ENCODE measurements at regions not wholly inside any gene's neighbourhood (a gene's known extent, or its start where the extent isn't known, plus 50 kb on each side); places are given as distances from the start of the nearest gene placed in this dataset.
A peak's percentile ranks its signal among the peaks of the same experiment; 100 is the strongest.
"Not testable (repeated sequence)": the region's sequence is repeated elsewhere in the genome, so short reads cannot be mapped to it uniquely, and the experiment has no call there.

- DNase-seq: peak; percentile 77 to 88
Measured at GRCh38 chrX:155819966-155820491, 61.1 kb upstream of the VAMP7 start.

GRCh38 chrX:155819525-155819924 lies 61.6 kb upstream of the VAMP7 start:
- DNase-seq: no peak

GRCh38 chrX:155814391-155814790 lies 66.8 kb upstream of the VAMP7 start:
- DNase-seq: not testable (repeated sequence)

GRCh38 chrX:155779831-155780230 lies 101.3 kb upstream of the VAMP7 start:
- DNase-seq: no peak

DNA sequence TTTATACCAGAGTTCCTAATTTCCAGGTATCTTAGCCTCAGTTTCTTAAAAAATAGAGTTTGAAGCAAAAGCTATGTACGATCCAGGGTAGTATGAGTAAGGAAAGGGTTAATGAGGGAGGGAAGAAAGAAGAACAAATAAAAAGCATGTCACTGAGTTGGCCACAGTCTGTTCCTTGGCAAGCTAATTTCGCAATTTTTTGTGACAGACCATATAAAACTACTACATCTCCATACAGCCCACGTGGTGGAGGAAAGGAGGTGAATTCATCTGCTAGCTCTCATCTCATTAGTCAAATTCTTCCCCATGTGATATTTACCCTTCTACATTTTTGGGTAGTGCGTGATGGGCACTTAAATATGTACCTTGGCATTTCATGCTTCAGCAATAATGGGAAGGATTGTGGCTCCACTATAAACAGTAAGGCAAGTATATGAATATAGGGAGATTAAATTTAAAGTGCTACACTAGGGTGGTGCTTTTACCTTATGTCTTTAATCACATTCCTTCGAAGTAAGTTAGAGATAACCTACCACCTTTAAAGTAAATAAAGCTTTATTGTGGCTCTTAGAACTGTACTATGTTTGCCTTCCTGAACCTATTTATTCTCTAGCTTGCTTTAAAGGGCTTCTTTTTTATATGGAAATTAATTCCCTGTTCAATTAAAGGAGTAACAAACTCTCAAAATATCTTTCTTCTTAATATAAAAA lies 102.1 kb upstream of the VAMP7 start:
- DNase-seq: no peak

DNA sequence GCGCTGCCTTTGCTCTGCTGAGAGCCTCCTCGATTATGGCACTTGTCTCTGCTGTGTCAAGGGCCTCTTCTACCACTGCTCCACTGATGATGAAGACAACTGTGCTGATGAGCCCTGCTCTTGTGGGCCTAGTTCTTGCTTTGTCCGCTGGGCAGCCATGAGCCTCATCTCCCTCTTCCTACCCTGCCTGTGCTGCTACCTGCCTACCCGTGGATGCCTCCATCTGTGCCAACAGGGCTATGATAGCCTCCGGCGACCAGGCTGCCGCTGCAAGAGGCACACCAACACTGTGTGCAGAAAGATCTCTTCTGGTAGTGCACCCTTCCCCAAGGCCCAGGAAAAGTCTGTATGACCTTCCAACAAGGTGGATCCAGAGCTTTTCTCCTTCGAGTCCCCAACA lies 106.8 kb upstream of the VAMP7 start:
- DNase-seq: no peak

- peak in 1 of 2 experiments; percentile 53 for DNase-seq
Measured at GRCh38 chrX:155767876-155768769, 113.0 kb upstream of the VAMP7 start.

DNA sequence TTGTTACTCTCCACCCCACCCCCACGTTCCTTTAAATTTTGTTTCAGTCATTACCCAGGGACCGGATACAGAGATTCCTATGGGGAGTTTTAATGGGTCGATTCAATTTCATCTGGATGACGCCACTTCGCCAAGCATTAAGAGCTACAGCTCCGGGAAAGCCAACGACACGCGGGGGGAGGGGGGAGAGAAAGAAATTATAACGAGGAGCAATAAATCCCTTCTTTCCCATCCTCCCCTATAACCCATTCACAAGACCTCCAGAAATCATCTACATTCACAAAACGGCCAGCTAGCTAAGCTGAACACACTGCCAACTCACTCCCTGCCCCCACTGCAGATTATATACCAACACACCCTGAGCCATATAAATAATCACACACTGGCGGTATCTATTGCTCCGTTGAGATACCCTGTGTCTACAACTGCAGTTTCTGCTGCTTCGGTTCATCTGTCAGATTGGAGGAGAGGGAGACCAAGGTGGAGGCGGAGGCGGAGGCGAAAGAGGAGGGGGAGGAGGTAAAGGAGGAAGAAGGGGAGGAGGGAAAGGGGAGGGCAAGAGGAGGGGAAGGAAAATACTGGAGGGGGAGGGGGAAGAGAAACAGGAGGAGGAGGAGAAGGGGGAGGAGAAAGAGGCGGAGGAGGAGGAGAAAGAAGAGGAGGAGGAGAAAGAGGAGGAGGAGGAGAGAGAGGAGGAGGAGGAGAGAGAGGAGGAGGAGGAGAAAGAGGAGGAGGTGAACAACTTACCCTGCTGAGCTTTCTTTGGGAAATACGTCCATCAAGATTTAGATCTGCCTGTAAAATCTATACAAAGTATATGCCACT lies 113.9 kb upstream of the VAMP7 start:
- peak; percentile 86 to 93 for DNase-seq

DNA sequence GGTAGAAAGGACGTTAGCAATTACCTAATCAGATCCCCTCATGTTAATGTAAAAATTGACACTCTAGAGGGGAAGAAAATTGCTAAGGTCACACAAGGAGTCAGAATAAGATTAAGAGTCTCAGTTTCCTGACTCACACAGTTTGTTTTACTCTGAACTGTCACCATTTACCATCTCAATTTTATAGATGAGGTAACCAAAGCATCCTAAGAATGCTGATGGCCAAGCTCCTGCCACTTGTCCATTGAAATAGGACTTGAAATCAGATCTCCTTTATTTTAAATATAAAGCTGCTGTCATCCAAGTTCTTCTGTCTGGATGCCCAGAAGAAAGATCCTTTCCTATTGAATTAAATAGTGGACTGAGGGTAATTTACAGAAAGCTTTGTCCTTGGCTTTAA lies 114.8 kb upstream of the VAMP7 start:
- no peak for DNase-seq

- DNase-seq: no peak
Measured at GRCh38 chrX:155761185-155761584, 120.0 kb upstream of the VAMP7 start.

- DNase-seq: no peak
Measured at GRCh38 chrX:155757046-155757759, 123.9 kb upstream of the VAMP7 start.

- DNase-seq: no peak
Measured at GRCh38 chrX:155755706-155756337, 125.3 kb upstream of the VAMP7 start.

DNA sequence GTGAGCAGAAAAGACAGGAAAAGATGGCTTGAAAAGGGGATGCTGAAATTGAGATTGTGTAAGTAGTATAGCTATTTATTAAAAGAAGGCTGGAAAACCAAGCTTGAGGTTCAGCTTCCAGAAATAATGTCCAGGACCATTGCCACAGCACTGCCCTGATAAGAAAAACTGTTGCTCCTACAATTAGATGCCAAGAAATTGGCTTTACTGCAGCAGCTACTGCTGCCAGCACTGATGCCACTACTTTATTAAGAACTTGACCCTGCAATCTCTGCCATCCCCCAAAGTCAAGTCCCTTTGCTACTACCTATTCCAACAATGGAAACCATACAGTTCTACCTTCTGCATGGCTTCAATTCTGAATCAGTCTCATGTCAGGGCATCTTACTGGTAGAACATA lies 130.0 kb upstream of the VAMP7 start:
- no peak for DNase-seq

GRCh38 chrX:155747520-155747919 lies 133.6 kb upstream of the VAMP7 start:
- peak in 1 of 2 experiments; percentile 5 for DNase-seq

DNA sequence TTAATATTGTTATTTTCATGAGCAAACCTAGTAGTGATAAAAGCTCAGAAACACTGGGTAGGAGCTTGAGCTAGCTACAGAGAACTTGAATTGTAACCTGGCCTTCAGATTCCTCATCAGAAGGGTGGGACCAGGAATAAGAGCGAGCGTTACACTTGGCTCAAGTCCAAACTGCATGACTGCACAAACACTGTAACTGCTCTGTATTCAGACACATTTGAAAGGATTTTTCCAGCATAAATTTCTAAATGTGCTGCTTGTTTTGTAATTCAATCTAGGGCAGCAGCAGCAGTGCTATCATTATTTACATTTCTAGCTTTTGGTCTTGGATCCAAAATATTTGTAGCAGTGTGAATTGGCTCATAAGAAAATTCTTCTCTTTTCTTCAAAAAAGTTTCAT lies 133.0 kb upstream of the TMLHE start:
- DNase-seq: no peak

- DNase-seq: no peak
Measured at GRCh38 chrX:155744534-155744933, 131.8 kb upstream of the TMLHE start.

GRCh38 chrX:155728335-155728734 lies 115.6 kb upstream of the TMLHE start:
- DNase-seq: not testable (repeated sequence)

DNA sequence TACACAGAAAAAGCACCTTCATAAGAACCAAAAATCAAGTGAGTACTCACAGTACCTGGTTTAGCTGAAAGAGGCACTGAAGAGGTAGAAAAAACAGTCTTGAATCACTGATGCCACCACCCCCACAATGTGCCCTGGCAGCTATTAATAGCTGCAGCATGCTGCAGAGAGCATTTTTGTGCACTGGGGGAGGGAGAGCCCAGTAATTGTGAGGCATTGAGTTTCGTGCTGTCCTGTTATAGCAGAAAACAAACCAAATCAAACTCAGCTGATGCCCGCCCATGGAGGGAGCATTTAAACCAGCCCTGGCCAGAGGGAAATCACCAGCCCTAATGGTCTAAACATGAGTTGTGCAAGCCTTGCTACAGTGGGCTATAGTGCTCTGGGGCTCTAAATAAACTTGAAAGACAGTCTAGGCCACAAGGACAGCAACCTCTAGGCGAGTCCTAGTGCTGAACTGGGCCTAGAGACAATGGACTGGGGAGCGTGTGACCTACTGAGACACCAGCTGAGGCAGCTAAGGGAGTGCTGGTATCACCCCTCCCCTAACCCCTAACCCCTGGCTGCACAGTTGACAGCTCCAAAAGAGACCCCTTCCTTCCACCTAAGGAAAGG lies 106.3 kb upstream of the TMLHE start:
- no peak for DNase-seq

GRCh38 chrX:155715141-155715540 lies 102.4 kb upstream of the TMLHE start:
- DNase-seq: no peak

DNA sequence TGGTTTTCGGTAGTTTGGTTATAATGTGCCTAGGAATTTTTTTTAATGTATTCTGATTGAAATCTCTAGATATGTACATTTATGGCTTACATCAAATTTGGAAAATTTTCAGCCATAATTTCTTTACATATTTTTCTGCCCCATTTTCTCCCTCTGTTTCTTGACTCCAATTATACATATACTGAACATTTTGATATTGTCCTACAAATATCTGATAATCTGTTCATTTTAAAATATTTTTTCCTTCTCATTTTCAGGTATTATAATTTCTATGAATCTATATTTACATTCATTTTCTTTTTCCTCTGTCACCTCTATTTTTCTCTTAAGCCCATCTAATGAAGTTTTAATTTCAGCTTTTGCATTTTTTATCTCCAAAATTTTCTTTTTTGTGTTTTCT lies 82.7 kb upstream of the TMLHE start:
- no peak for DNase-seq

GRCh38 chrX:155694649-155695048 lies 81.9 kb upstream of the TMLHE start:
- DNase-seq: no peak

Measured in NCI-H524 (cell line).